Right renal pelvis (tissue), 4 donors: ENCODE measurements at regions not wholly inside any gene's neighbourhood (a gene's known extent, or its start where the extent isn't known, plus 50 kb on each side); places are given as distances from the start of the nearest gene placed in this dataset.
"Not testable (repeated sequence)": the region's sequence is repeated elsewhere in the genome, so short reads cannot be mapped to it uniquely, and the experiment has no call there.

Source experiments
- DNase-seq, 4 donors: peaks; one replicate each; pipeline ENCODE4 v3.0.0-alpha.2; 2013; ENCODE audit warnings: low read depth in 4 of 4, low spot score in 3 of 4, missing footprints in 1 of 4

- DNase-seq, result no peak
Measured at GRCh38 chr4:10281996-10282395, 165.4 kb upstream of the WDR1 start.

- DNase-seq, result no peak
Measured at GRCh38 chr4:10279261-10279660, 162.7 kb upstream of the WDR1 start.

GRCh38 chr4:10278071-10278470 lies 161.5 kb upstream of the WDR1 start:
- no peak for DNase-seq

- DNase-seq, result no peak
Measured at GRCh38 chr4:10276152-10276551, 159.6 kb upstream of the WDR1 start.

GRCh38 chr4:10275696-10276095 lies 159.1 kb upstream of the WDR1 start:
- no peak for DNase-seq

GRCh38 chr4:10273030-10273429 lies 156.4 kb upstream of the WDR1 start:
- DNase-seq, result no peak

GRCh38 chr4:10272511-10272910 lies 155.9 kb upstream of the WDR1 start:
- DNase-seq, result no peak

GRCh38 chr4:10267066-10267465 lies 150.5 kb upstream of the WDR1 start:
- no peak for DNase-seq

- DNase-seq, result no peak
Measured at GRCh38 chr4:10260777-10261176, 144.2 kb upstream of the WDR1 start.

- DNase-seq, result no peak
Measured at GRCh38 chr4:10259976-10260375, 143.4 kb upstream of the WDR1 start.

GRCh38 chr4:10256203-10256602 lies 139.6 kb upstream of the WDR1 start:
- no peak for DNase-seq

GRCh38 chr4:10253765-10254164 lies 137.2 kb upstream of the WDR1 start:
- no peak for DNase-seq

- no peak for DNase-seq
Measured at GRCh38 chr4:10245751-10246150, 129.2 kb upstream of the WDR1 start.

GRCh38 chr4:10243856-10244255 lies 127.3 kb upstream of the WDR1 start:
- DNase-seq, result no peak

- no peak for DNase-seq
Measured at GRCh38 chr4:10240691-10241090, 124.1 kb upstream of the WDR1 start.

- DNase-seq, result no peak
Measured at GRCh38 chr4:10239982-10240654, 123.5 kb upstream of the WDR1 start.

- no peak for DNase-seq
Measured at GRCh38 chr4:10237131-10237530, 120.5 kb upstream of the WDR1 start.

GRCh38 chr4:10232114-10232513 lies 115.5 kb upstream of the WDR1 start:
- DNase-seq, result no peak

GRCh38 chr4:10226756-10227155 lies 110.2 kb upstream of the WDR1 start:
- no peak for DNase-seq

GRCh38 chr4:10225096-10225495 lies 108.5 kb upstream of the WDR1 start:
- DNase-seq, result no peak

- DNase-seq, result no peak
Measured at GRCh38 chr4:10223782-10224181, 107.2 kb upstream of the WDR1 start.

- not testable (repeated sequence) for DNase-seq
Measured at GRCh38 chr4:10213481-10213880, 96.9 kb upstream of the WDR1 start.

GRCh38 chr4:10212901-10213300 lies 96.3 kb upstream of the WDR1 start:
- DNase-seq, result no peak
